NCI-H510A (cell line): ENCODE measurements at regions not wholly inside any gene's neighbourhood (a gene's known extent, or its start where the extent isn't known, plus 50 kb on each side); places are given as distances from the start of the nearest gene placed in this dataset.
"Not testable (repeated sequence)": the region's sequence is repeated elsewhere in the genome, so short reads cannot be mapped to it uniquely, and the experiment has no call there.

Source experiments
- DNase-seq: peaks from one replicate; lab custom pipeline; 2025; lab: John Stamatoyannopoulos, UW

- no peak for DNase-seq
Observed at GRCh38 chr4:117014236-117014635, 71.1 kb downstream of the TRAM1L1 start.

GRCh38 chr4:117010671-117011070 lies 74.7 kb downstream of the TRAM1L1 start:
- no peak for DNase-seq

- DNase-seq = peak; percentile 10
Observed at GRCh38 chr4:117001077-117001476, 84.3 kb downstream of the TRAM1L1 start.

GRCh38 chr4:116982656-116983055 lies 102.7 kb downstream of the TRAM1L1 start:
- no peak for DNase-seq

GRCh38 chr4:116980436-116980835 lies 104.9 kb downstream of the TRAM1L1 start:
- not testable (repeated sequence) for DNase-seq

GRCh38 chr4:116959045-116959444 lies 126.3 kb downstream of the TRAM1L1 start:
- DNase-seq = no peak

- no peak for DNase-seq
Observed at GRCh38 chr4:116953947-116954346, 131.4 kb downstream of the TRAM1L1 start.

- no peak for DNase-seq
Observed at GRCh38 chr4:116952530-116953136, 132.7 kb downstream of the TRAM1L1 start.

GRCh38 chr4:116949856-116950255 lies 135.5 kb downstream of the TRAM1L1 start:
- no peak for DNase-seq

- no peak for DNase-seq
Observed at GRCh38 chr4:116942315-116942714, 143.1 kb downstream of the TRAM1L1 start.

- no peak for DNase-seq
Observed at GRCh38 chr4:116930329-116930728, 155.0 kb downstream of the TRAM1L1 start.

GRCh38 chr4:116926631-116927295 lies 158.6 kb downstream of the TRAM1L1 start:
- no peak for DNase-seq

GRCh38 chr4:116925900-116926457 lies 159.4 kb downstream of the TRAM1L1 start:
- DNase-seq = no peak

- DNase-seq = no peak
Observed at GRCh38 chr4:116923389-116923788, 162.0 kb downstream of the TRAM1L1 start.

- no peak for DNase-seq
Observed at GRCh38 chr4:116913451-116913850, 171.9 kb downstream of the TRAM1L1 start.

GRCh38 chr4:116906758-116907157 lies 178.6 kb downstream of the TRAM1L1 start:
- no peak for DNase-seq

GRCh38 chr4:116899561-116899960 lies 185.8 kb downstream of the TRAM1L1 start:
- DNase-seq = no peak

GRCh38 chr4:116885579-116885978 lies 199.8 kb downstream of the TRAM1L1 start:
- no peak for DNase-seq

GRCh38 chr4:116882503-116882902 lies 202.9 kb downstream of the TRAM1L1 start:
- DNase-seq = no peak

- DNase-seq = no peak
Observed at GRCh38 chr4:116881077-116881476, 204.3 kb downstream of the TRAM1L1 start.

- DNase-seq = no peak
Observed at GRCh38 chr4:116880625-116881024, 204.8 kb downstream of the TRAM1L1 start.

- no peak for DNase-seq
Observed at GRCh38 chr4:116878280-116878679, 207.1 kb downstream of the TRAM1L1 start.

GRCh38 chr4:116877069-116877468 lies 208.3 kb downstream of the TRAM1L1 start:
- no peak for DNase-seq

- DNase-seq = no peak
Observed at GRCh38 chr4:116872941-116873340, 212.4 kb downstream of the TRAM1L1 start.
